Neural cell (in vitro differentiated cells): ENCODE measurements at regions not wholly inside any gene's neighbourhood (a gene's known extent, or its start where the extent isn't known, plus 50 kb on each side); places are given as distances from the start of the nearest gene placed in this dataset.

Source experiments
- H2AFZ ChIP-seq: fragments of 200-600, 300-800 bp; sonication (generic), shearing (Covaris generic); 2 replicates; pipeline ENCODE4 v1.6.0; 2014; ENCODE audit warnings: low read depth, mild to moderate bottlenecking, antibody characterized with exemption, low read length, moderate library complexity
- H3F3A ChIP-seq: fragments of 200-600 bp; shearing (Covaris generic); 2 replicates; pipeline ENCODE4 v1.6.1; 2016; ENCODE audit warnings: mild to moderate bottlenecking, moderate library complexity, mixed read lengths, antibody characterized with exemption, low read length; ENCODE audit not compliant: insufficient read depth, poor library complexity, severe bottlenecking
- H3K27ac ChIP-seq: fragments of 200-600, 300-800 bp; sonication (generic), shearing (Covaris generic); 2 replicates; pipeline ENCODE4 v1.5.1; 2014; ENCODE audit warnings: mild to moderate bottlenecking, low read length, moderate library complexity
- H3K27me3 ChIP-seq: fragments of 300-800, 200-600 bp; sonication (generic), shearing (Covaris generic); 2 replicates; pipeline ENCODE4 v1.6.0; 2014; ENCODE audit warnings: mild to moderate bottlenecking, low read depth, low read length, moderate library complexity; ENCODE audit not compliant: insufficient read depth
- H3K36me3 ChIP-seq: fragments of 300-800, 200-600 bp; sonication (generic), shearing (Covaris generic); 2 replicates; pipeline ENCODE4 v1.5.1; 2014; ENCODE audit warnings: mild to moderate bottlenecking, antibody characterized with exemption, low read length, moderate library complexity; ENCODE audit not compliant: insufficient read depth
- H3K4me2 ChIP-seq: fragments of 300-800, 200-600 bp; sonication (generic), shearing (Covaris generic); 2 replicates; pipeline ENCODE4 v1.6.0; 2014; ENCODE audit warnings: mild to moderate bottlenecking, low read length
- H3K4me3 ChIP-seq: fragments of 300-800, 200-600 bp; sonication (generic), shearing (Covaris generic); 2 replicates; pipeline ENCODE4 v1.5.1; 2014; ENCODE audit warnings: mild to moderate bottlenecking, low read length, moderate library complexity
- H3K79me2 ChIP-seq: fragments of 200-600 bp; shearing (Covaris generic); replicated peaks from 2 replicates; pipeline ENCODE4 v1.6.0; 2014; ENCODE audit warnings: mild to moderate bottlenecking, low read length, moderate library complexity; ENCODE audit not compliant: insufficient read depth
- H3K9ac ChIP-seq: fragments of 300-800, 200-600 bp; sonication (generic), shearing (Covaris generic); 2 replicates; pipeline ENCODE4 v1.6.1; 2016; ENCODE audit warnings: mild to moderate bottlenecking, low read length, mixed read lengths
- H3K9me2 ChIP-seq: fragments of 200-600 bp; shearing (Covaris generic); 2 replicates; pipeline ENCODE4 v1.6.1; 2016; ENCODE audit warnings: mild to moderate bottlenecking, low read length, mixed read lengths; ENCODE audit not compliant: insufficient read depth
- H3K9me3 ChIP-seq: fragments of 200-600, 300-800 bp; sonication (generic), shearing (Covaris generic); 2 replicates; pipeline ENCODE4 v1.6.1; 2016; ENCODE audit warnings: mild to moderate bottlenecking, mixed run types, low read length, moderate library complexity, mixed read lengths
- H4K20me1 ChIP-seq: fragments of 200-600 bp; shearing (Covaris generic); 2 replicates; pipeline ENCODE4 v1.6.1; 2016; ENCODE audit warnings: mild to moderate bottlenecking, mixed run types; ENCODE audit not compliant: insufficient read depth
- CTCF ChIP-seq: fragments of 450-650 bp; IDR thresholded peaks from 2 replicates; pipeline ENCODE4 v1.5.1; 2014; ENCODE audit warnings: antibody characterized with exemption, mild to moderate bottlenecking, moderate library complexity; ENCODE audit not compliant: poor library complexity, severe bottlenecking
- EP300 ChIP-seq: fragments of 450-650 bp; conservative IDR thresholded peaks from 2 replicates; pipeline ENCODE4 v1.6.1; 2014; ENCODE audit warnings: antibody characterized with exemption, mild to moderate bottlenecking, moderate library complexity; ENCODE audit not compliant: poor library complexity, severe bottlenecking
- EZH2 ChIP-seq: fragments of 200-600, 300-800 bp; shearing (Covaris generic), sonication (generic); IDR thresholded peaks from 2 replicates; pipeline ENCODE4 v1.6.1; 2014; ENCODE audit warnings: antibody characterized with exemption, low read length, borderline replicate concordance, mild to moderate bottlenecking; ENCODE audit not compliant: insufficient read depth, poor library complexity, severe bottlenecking
- MXI1 ChIP-seq: fragments of 450-650 bp; conservative IDR thresholded peaks from 2 replicates; pipeline ENCODE4 v1.6.1; 2014; ENCODE audit warnings: antibody characterized with exemption, mild to moderate bottlenecking; ENCODE audit not compliant: poor library complexity, severe bottlenecking
- POLR2AphosphoS5 ChIP-seq: IDR thresholded peaks from 2 replicates; pipeline ENCODE4 v1.6.1; 2012
- RAD21 ChIP-seq: fragments of 450-650 bp; conservative IDR thresholded peaks from 2 replicates; pipeline ENCODE4 v1.6.1; 2014; ENCODE audit warnings: antibody characterized with exemption, mild to moderate bottlenecking, moderate library complexity
- REST ChIP-seq: IDR thresholded peaks from 2 replicates; pipeline ENCODE4 v1.6.1; 2012; ENCODE audit warnings: borderline replicate concordance
- SMC3 ChIP-seq: fragments of 450-650 bp; conservative IDR thresholded peaks from 2 replicates; pipeline ENCODE4 v1.6.1; 2014; ENCODE audit warnings: antibody characterized with exemption, mild to moderate bottlenecking, moderate library complexity; ENCODE audit not compliant: poor library complexity
- TAF1 ChIP-seq: IDR thresholded peaks from 2 replicates; pipeline ENCODE4 v1.6.1; 2012; ENCODE audit warnings: low read depth

DNA sequence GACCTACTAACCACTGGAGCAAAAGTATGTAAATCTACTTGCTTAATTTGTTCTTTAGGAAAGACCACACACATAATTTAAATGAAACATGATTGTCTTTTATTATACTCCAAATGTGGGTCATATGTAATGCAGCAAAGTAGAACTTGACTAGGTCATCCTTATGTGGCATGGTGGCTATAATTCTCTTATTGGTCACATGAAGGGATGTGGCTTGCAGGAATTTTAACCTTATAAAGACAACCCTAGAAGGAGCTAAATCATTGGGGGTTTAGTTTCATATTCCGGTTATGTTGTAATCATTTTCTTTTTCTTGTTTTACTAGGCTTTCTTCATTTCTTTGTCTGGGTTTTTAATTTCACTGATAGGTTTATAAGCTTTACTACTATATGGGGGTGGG lies 93.9 kb downstream of the SEPTIN7 start:
- H3K9me3 ChIP-seq: no peaks in the 10 kb centered on the region
- no peaks in the 10 kb centered on the region for H3K79me2 ChIP-seq
- TF ChIP-seq SMC3: no peak
- no peak for TF ChIP-seq POLR2AphosphoS5
- TF ChIP-seq RAD21: no peak
- no peak for TF ChIP-seq EZH2
- TF ChIP-seq MXI1: no peak
- no peak for TF ChIP-seq REST
- H3K4me2 ChIP-seq: no peak overlapping the region
- H3K27ac ChIP-seq: no peak overlapping the region
- H3F3A ChIP-seq: no peaks in the 10 kb centered on the region
- no peaks in the 10 kb centered on the region for H3K27me3 ChIP-seq
- H3K9me2 ChIP-seq: no peaks in the 10 kb centered on the region
- H4K20me1 ChIP-seq: no peaks in the 10 kb centered on the region
- H3K36me3 ChIP-seq: peaks cover 3% of the 10 kb centered on the region
- no peak overlapping the region for H2AFZ ChIP-seq
- no peak overlapping the region for H3K9ac ChIP-seq
- H3K4me3 ChIP-seq: no peak overlapping the region

DNA sequence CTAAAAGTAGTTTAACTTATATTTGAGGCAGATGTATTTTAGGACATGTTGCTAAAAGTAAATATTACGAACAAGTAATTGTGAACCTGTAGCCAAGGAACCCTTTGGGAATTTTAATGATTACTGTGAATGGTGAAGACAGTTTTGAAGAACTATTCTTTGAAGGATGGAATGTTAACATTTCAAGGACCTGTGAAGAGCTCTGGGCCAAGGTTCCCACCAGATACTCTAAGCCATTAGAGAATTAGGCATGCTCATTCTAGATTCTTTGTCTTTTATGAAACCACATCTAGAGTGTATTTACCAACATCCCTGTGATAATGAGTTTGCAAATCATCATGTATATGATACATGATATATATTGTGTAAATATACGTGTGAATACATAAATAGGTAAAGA lies 99.8 kb downstream of the SEPTIN7 start:
- no peak overlapping the region for H3K9ac ChIP-seq
- no peak overlapping the region for H3K27ac ChIP-seq
- no peaks in the 10 kb centered on the region for H4K20me1 ChIP-seq
- no peak overlapping the region for H2AFZ ChIP-seq
- no peaks in the 10 kb centered on the region for H3K9me2 ChIP-seq
- H3K36me3 ChIP-seq: peaks cover 9% of the 10 kb centered on the region
- H3K27me3 ChIP-seq: no peaks in the 10 kb centered on the region
- H3K4me2 ChIP-seq: no peak overlapping the region
- no peaks in the 10 kb centered on the region for H3F3A ChIP-seq
- TF ChIP-seq POLR2AphosphoS5: no peak
- no peak for TF ChIP-seq REST
- TF ChIP-seq RAD21: no peak
- no peak for TF ChIP-seq TAF1
- no peak for TF ChIP-seq CTCF
- no peak for TF ChIP-seq EP300
- TF ChIP-seq EZH2: no peak
- no peak for TF ChIP-seq SMC3
- no peak overlapping the region for H3K4me3 ChIP-seq
- no peaks in the 10 kb centered on the region for H3K9me3 ChIP-seq
- no peaks in the 10 kb centered on the region for H3K79me2 ChIP-seq
